Keratinocyte (primary cell): ENCODE measurements at regions not wholly inside any gene's neighbourhood (a gene's known extent, or its start where the extent isn't known, plus 50 kb on each side); places are given as distances from the start of the nearest gene placed in this dataset.

Source experiments
- EZH2 ChIP-seq: IDR thresholded peaks from one replicate; pipeline ENCODE4 v1.6.1; 2012; ENCODE audit warnings: inconsistent platforms, mild to moderate bottlenecking, low read length, moderate library complexity
- TF ChIP-seq, protein P1 (sequence below), 3 experiments: IDR thresholded peaks in 1 of 3; conservative IDR thresholded peaks in 1 of 3; optimal IDR thresholded peaks in 1 of 3; 2 replicates in 2 of 3; 3 replicates in 1 of 3; pipeline versions ENCODE3 to v1.5.1; 2011; ENCODE audit warnings: low read length in 3 of 3, mild to moderate bottlenecking in 3 of 3, moderate library complexity in 2 of 3, control low read depth in 1 of 3, inconsistent platforms in 1 of 3; ENCODE audit not compliant: insufficient read depth in 2 of 3; ENCODE audit errors: extremely low read depth in 1 of 3

DNA sequence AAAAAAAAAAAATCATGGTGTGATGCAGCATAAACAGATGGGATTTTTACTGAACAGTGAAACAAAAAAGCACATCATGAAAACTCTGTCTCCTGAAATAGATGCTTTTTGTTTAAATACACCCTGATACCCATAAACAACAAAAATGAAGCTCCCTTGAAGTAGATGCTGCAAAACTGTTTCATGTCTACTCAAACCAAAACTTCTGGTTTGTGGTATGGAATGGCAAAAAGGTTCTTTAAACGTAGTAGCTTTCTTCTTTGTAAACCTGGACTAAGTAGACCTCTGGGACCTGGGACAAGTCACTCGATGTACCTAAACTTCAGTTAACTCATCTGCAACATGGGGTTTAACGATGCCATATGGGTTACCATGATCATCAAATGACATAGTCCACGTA lies 64.4 kb upstream of the RAPH1 start:
- TF ChIP-seq, protein P1, sequence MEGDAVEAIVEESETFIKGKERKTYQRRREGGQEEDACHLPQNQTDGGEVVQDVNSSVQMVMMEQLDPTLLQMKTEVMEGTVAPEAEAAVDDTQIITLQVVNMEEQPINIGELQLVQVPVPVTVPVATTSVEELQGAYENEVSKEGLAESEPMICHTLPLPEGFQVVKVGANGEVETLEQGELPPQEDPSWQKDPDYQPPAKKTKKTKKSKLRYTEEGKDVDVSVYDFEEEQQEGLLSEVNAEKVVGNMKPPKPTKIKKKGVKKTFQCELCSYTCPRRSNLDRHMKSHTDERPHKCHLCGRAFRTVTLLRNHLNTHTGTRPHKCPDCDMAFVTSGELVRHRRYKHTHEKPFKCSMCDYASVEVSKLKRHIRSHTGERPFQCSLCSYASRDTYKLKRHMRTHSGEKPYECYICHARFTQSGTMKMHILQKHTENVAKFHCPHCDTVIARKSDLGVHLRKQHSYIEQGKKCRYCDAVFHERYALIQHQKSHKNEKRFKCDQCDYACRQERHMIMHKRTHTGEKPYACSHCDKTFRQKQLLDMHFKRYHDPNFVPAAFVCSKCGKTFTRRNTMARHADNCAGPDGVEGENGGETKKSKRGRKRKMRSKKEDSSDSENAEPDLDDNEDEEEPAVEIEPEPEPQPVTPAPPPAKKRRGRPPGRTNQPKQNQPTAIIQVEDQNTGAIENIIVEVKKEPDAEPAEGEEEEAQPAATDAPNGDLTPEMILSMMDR (optimal IDR thresholded peaks at IDR 0.05 in 1 of 3, IDR thresholded peaks at IDR 0.05 in 1 of 3, conservative IDR thresholded peaks at IDR 0.05 in 1 of 3; ENCODE audit: extremely low read depth in 1 of 3, insufficient read depth in 2 of 3, low read length in 3 of 3), result no peak
- no peak for TF ChIP-seq EZH2
